Body of pancreas (tissue), 4 donors: ENCODE measurements at regions not wholly inside any gene's neighbourhood (a gene's known extent, or its start where the extent isn't known, plus 50 kb on each side); places are given as distances from the start of the nearest gene placed in this dataset.

Source experiments
- ATAC-seq: fragments of 150-250 bp; one replicate; pipeline ENCODE4 v1.9.1; 2016
- DNase-seq, 4 donors: peaks; one replicate each; pipeline ENCODE4 v3.0.0-alpha.2; 2019
- H3K27ac ChIP-seq, 4 donors: fragments of 200-600 bp; sonication (generic); 1 replicate in 3 of 4; 2 replicates in 1 of 4; pipeline versions ENCODE4 v1.5.1 to v1.6.1; 2016 to 2019; ENCODE audit warnings: mild to moderate bottlenecking in 1 of 4, mixed read lengths in 1 of 4, moderate library complexity in 1 of 4
- H3K27me3 ChIP-seq, 2 donors: fragments of 200-600 bp; sonication (generic); one replicate each; pipeline ENCODE4 v1.6.0; 2016; ENCODE audit warnings: mild to moderate bottlenecking in 1 of 2
- H3K36me3 ChIP-seq, 2 donors: fragments of 200-600 bp; sonication (generic); replicated peaks in 1 of 2; 2 replicates each; pipeline ENCODE4 v1.5.1; 2016; ENCODE audit warnings: low read depth in 2 of 2; ENCODE audit not compliant: insufficient read depth in 1 of 2
- H3K4me1 ChIP-seq: fragments of 200-600 bp; sonication (generic); one replicate; pipeline ENCODE4 v1.6.0; 2016
- H3K4me3 ChIP-seq, 2 donors: fragments of 200-600 bp; sonication (generic); 1 replicate in 1 of 2; 2 replicates in 1 of 2; pipeline ENCODE4 v1.5.1; 2016 to 2019
- H3K9me3 ChIP-seq, 3 donors: fragments of 200-600 bp; sonication (generic); 1 replicate in 2 of 3; 2 replicates in 1 of 3; pipeline ENCODE4 v1.5.1; 2016
- CTCF ChIP-seq, 7 experiments: fragments of 450-650 bp in 4 of 7; fragments of 200-600 bp in 3 of 7; sonication (generic) in 3 of 7; IDR thresholded peaks; one replicate each; pipeline ENCODE4 v1.5.1; 2016 to 2019; ENCODE audit warnings: antibody characterized with exemption in 7 of 7
- POLR2A ChIP-seq, 3 donors: fragments of 450-650 bp; IDR thresholded peaks; one replicate each; pipeline ENCODE4 v1.6.1; 2016; ENCODE audit warnings: antibody characterized with exemption in 3 of 3, mild to moderate bottlenecking in 2 of 3
- WGBS, 2 donors: methylation state at CpG; one replicate each; pipeline ENCODE4 v1.1.5; 2017; 5-methylcytosine and 5-hydroxymethylcytosine counted together
- intact Hi-C: fragments of 100-400 bp; cut with DNase I; formaldehyde crosslinking; loops from one replicate; pipeline ENCODE4 v1.15.1; 2023

DNA sequence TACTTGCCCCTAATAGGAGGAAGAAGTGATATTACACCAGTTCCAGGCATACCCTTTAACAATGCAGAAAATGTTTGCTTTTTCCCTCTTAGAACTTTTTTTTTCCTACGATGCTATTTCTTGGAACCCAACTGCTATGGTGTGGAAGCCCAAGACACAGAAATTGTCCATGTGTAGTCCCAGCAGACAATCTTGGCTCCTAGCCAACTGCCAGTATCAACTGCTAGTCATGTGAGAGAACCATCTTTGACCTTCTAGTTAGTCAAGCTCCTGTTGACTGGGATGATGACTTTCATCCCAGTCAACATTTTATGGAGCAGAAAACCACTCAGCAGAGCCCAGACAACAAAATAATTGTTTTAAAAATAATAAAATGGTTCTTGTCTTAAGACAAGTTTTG, 532.4 kb downstream of the TLR4 start:
- H3K27ac ChIP-seq = no peak overlapping the region
- no peak for DNase-seq
- H3K4me3 ChIP-seq = no peak overlapping the region
- H3K9me3 ChIP-seq = no peaks in the 10 kb centered on the region
- H3K4me1 ChIP-seq = no peaks in the 10 kb centered on the region
- H3K36me3 ChIP-seq = no peaks in the 10 kb centered on the region
- H3K27me3 ChIP-seq = no peaks in the 10 kb centered on the region
- TF ChIP-seq CTCF (IDR thresholded peaks at IDR 0.05) = no peak
- TF ChIP-seq POLR2A (IDR thresholded peaks at IDR 0.05) = no peak
- WGBS, 2 donors = 59 to 63% methylated on average over 1 of the region's 1 CpG
- intact Hi-C loops = no loop called here
- no peak for ATAC-seq

DNA sequence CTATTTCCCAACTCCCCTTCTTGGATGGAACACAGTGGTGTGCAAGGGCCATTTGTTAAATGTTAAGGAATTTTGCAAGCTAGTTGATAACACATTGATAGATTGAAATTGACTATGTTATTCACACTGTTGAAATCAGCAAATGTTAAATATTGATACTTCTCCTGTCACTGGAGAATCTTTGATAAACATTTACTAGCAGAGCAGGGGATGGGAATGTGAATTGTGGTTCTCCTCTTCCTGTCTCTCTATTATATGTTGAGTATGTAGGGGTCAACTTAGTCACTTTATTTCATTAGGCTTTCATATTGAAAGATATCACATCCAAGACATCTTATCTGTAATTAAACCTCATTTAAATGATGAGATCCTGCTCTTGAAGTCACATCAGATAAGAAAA, 533.9 kb downstream of the TLR4 start:
- DNase-seq (no peak), ATAC-seq (no peak)
- Histone ChIP-seq H3K4me3 (no peak overlapping the region), H3K27ac (no peak overlapping the region), H3K36me3 (no peaks in the 10 kb centered on the region), H3K27me3 (no peaks in the 10 kb centered on the region), H3K9me3 (no peaks in the 10 kb centered on the region), H3K4me1 (no peaks in the 10 kb centered on the region)
- TF ChIP-seq POLR2A (IDR thresholded peaks at IDR 0.05) (no peak), CTCF (IDR thresholded peaks at IDR 0.05) (no peak)
- intact Hi-C loops = no loop called here

DNA sequence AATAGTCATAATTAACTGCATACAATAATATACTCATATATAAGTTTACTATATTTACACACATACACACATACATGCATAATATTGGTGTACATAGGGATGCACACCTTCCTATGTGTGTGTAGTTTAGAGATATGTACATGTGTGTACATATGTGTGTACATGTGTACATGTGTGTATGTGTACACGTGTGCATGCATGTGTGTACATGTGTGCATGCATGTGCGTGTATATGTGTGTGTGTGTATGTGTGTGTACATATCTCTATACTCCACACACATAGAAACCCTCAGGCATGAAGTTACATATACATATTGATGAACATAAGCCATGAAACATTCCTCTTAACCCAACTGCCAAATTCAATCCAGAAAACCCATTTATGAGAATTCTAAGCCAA, 547.8 kb downstream of the TLR4 start:
- DNase-seq (no peak), ATAC-seq (no peak)
- Histone ChIP-seq H3K27me3 (no peaks in the 10 kb centered on the region), H3K4me1 (no peaks in the 10 kb centered on the region), H3K36me3 (no peaks in the 10 kb centered on the region), H3K4me3 (no peak overlapping the region), H3K9me3 (no peaks in the 10 kb centered on the region), H3K27ac (no peak overlapping the region)
- intact Hi-C loops = no loop called here
- TF ChIP-seq CTCF (IDR thresholded peaks at IDR 0.05) (no peak), POLR2A (IDR thresholded peaks at IDR 0.05) (no peak)
- 46 to 69% methylated on average over 2 of the region's 2 CpGs for WGBS, 2 donors

DNA sequence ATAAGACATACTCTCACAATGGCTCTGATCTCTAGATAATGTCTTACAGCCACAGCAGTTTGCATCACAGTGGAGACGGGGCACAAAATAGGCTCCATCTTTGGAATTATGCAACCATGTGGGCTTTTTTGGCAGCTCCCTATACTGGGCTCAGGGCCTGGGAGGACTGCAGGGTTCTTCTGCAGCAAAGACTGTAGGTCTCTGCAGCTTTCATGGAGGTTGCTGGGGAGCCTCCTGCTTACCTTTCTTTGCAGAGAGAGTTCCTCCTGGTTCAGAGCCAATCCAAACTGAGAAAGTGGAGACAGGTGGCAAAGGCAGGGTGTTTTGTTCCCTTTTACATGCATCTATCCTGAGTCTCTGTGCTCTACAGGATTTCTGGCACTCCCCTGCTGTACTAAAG, 558.0 kb downstream of the TLR4 start:
- 35 to 56% methylated on average over 1 of the region's 1 CpG for WGBS, 2 donors
- intact Hi-C loops = no loop called here
- DNase-seq (no peak), ATAC-seq (no peak)
- no peaks in the 10 kb centered on the region for H3K36me3 ChIP-seq
- TF ChIP-seq CTCF (IDR thresholded peaks at IDR 0.05) = no peak
- H3K27ac ChIP-seq = no peak overlapping the region
- H3K4me1 ChIP-seq = no peaks in the 10 kb centered on the region
- no peaks in the 10 kb centered on the region for H3K9me3 ChIP-seq
- H3K4me3 ChIP-seq = no peak overlapping the region
- H3K27me3 ChIP-seq = no peaks in the 10 kb centered on the region

GRCh38 chr9:118263949-118264348, 559.7 kb downstream of the TLR4 start:
- no peaks in the 10 kb centered on the region for H3K9me3 ChIP-seq
- intact Hi-C loops = no loop called here
- H3K4me3 ChIP-seq = no peak overlapping the region
- no peak for ATAC-seq
- no peak overlapping the region for H3K27ac ChIP-seq
- no peak for DNase-seq
- TF ChIP-seq CTCF (IDR thresholded peaks at IDR 0.05) = no peak
- TF ChIP-seq POLR2A (IDR thresholded peaks at IDR 0.05) = no peak
- H3K36me3 ChIP-seq = no peaks in the 10 kb centered on the region
- no peaks in the 10 kb centered on the region for H3K4me1 ChIP-seq
- no peaks in the 10 kb centered on the region for H3K27me3 ChIP-seq
